ENCODE measurements at regions not wholly inside any gene's neighbourhood (a gene's known extent, or its start where the extent isn't known, plus 50 kb on each side); places are given as distances from the start of the nearest gene placed in this dataset.

GRCh38 chr9:78664370-78664769 is 367.4 kb downstream of the PSAT1 start:
- no peaks in the 10 kb centered on the region for H3K27me3 ChIP-seq (ENCODE audit: control insufficient read depth in 2 of 2, insufficient read depth in 2 of 2, low read length in 2 of 2)
- intact Hi-C loops (cut with micrococcal nuclease): loop anchor here (10.0 kb wide), 1 partner anchor 60 kb away; no protein-coding TSS in a partner anchor
- H3K27ac ChIP-seq (ENCODE audit: insufficient read depth, low read depth, low read length): no peak overlapping the region
- TF ChIP-seq FOS (IDR thresholded peaks at IDR 0.05; ENCODE audit: borderline replicate concordance, insufficient read depth, low read length): no peak
- no peak for TF ChIP-seq GATA2 (IDR thresholded peaks at IDR 0.05; ENCODE audit: insufficient read depth, insufficient read length, low read depth, low read length)
- no peak for TF ChIP-seq CTCF (IDR thresholded peaks at IDR 0.05; ENCODE audit: extremely low read depth in 1 of 2, insufficient read depth in 1 of 2, low read depth in 1 of 2, low read length in 2 of 2)
- TF ChIP-seq EZH2 (IDR thresholded peaks at IDR 0.05; ENCODE audit: borderline replicate concordance, low read depth, low read length, severe bottlenecking): no peak
- TF ChIP-seq MAX (IDR thresholded peaks at IDR 0.05; ENCODE audit: insufficient read depth, insufficient read length): no peak
- no peak for TF ChIP-seq POLR2AphosphoS5 (IDR thresholded peaks at IDR 0.05; ENCODE audit: insufficient read depth, low read depth, low read length)
- TF ChIP-seq POLR2A (IDR thresholded peaks at IDR 0.05; ENCODE audit: low read depth, low read length): no peak
- no peak for TF ChIP-seq JUN (IDR thresholded peaks at IDR 0.05; ENCODE audit: borderline replicate concordance, insufficient read depth, insufficient read length, low read depth)
- no peak for TF ChIP-seq MYC (IDR thresholded peaks at IDR 0.05; ENCODE audit: low read depth, low read length)
- H3K4me2 ChIP-seq (ENCODE audit: insufficient read depth, low read length): no peak overlapping the region
- no peak overlapping the region for H2AFZ ChIP-seq (ENCODE audit: low read depth, low read length)
- POLR2A ChIA-PET: no interaction called here
- no peaks in the 10 kb centered on the region for H3K4me1 ChIP-seq (ENCODE audit: control insufficient read depth, extremely low read depth, insufficient read depth, low read length)
- no peaks in the 10 kb centered on the region for H3K79me2 ChIP-seq (ENCODE audit: control insufficient read depth, insufficient read depth, low read length)
- H3K9me1 ChIP-seq (replicated peaks; ENCODE audit: control insufficient read depth, extremely low read depth, insufficient read depth, low read length): no peaks in the 10 kb centered on the region
- dilution Hi-C loops (cut with MboI; ENCODE audit: extremely low pct_ligation_motif_present, low sequenced_read_pairs): no loop called here
- BruUV-seq (replicated peaks): no TSS peak
- no peak overlapping the region for H3K9ac ChIP-seq (replicated peaks; ENCODE audit: extremely low read depth, insufficient read depth, low read length)
- H3K36me3 ChIP-seq (ENCODE audit: control insufficient read depth in 2 of 2, extremely low read depth in 1 of 2, insufficient read depth in 2 of 2, low read length in 2 of 2): no peaks in the 10 kb centered on the region
- H4K20me1 ChIP-seq (replicated peaks; ENCODE audit: control insufficient read depth, extremely low read depth, insufficient read depth, low read length): no peaks in the 10 kb centered on the region
- no peaks in the 10 kb centered on the region for H3K9me3 ChIP-seq (replicated peaks; ENCODE audit: control insufficient read depth, insufficient read depth, low read length)
- H3K4me3 ChIP-seq (replicated peaks in 1 of 3; ENCODE audit: insufficient read depth in 1 of 3, low read depth in 1 of 3, low read length in 3 of 3): no peak overlapping the region
- CTCF ChIA-PET: interaction anchor here (1.1 kb wide), 2 partner anchors 8 to 19 kb away, joined by 3 read pairs; no protein-coding TSS in a partner anchor
- DNase-seq (ENCODE audit: low read depth, low spot score): no peak
- FAIRE-seq: no peak
